Ishikawa (cell line): ENCODE measurements at regions not wholly inside any gene's neighbourhood (a gene's known extent, or its start where the extent isn't known, plus 50 kb on each side); places are given as distances from the start of the nearest gene placed in this dataset.

ENCODE experiments used
- CEBPB ChIP-seq: IDR thresholded peaks from 2 replicates; pipeline ENCODE4 v1.6.1; 2012
- CREB1 ChIP-seq: IDR thresholded peaks from 2 replicates; pipeline ENCODE4 v1.6.1; 2012; ENCODE audit warnings: low read depth
- EGR1 ChIP-seq: IDR thresholded peaks from 2 replicates; pipeline ENCODE4 v1.6.1; 2012
- EP300 ChIP-seq: IDR thresholded peaks from 2 replicates; pipeline ENCODE4 v1.6.1; 2012; ENCODE audit warnings: borderline replicate concordance
- FOXM1 ChIP-seq: IDR thresholded peaks from 2 replicates; pipeline ENCODE4 v1.6.1; 2012; ENCODE audit warnings: low read depth, borderline replicate concordance
- NFIC ChIP-seq: IDR thresholded peaks from 2 replicates; pipeline ENCODE4 v1.6.1; 2012
- RAD21 ChIP-seq: IDR thresholded peaks from 2 replicates; pipeline ENCODE4 v1.6.1; 2012; ENCODE audit warnings: low read depth
- TAF1 ChIP-seq: IDR thresholded peaks from 2 replicates; pipeline ENCODE4 v1.6.1; 2012; ENCODE audit warnings: low read depth, mild to moderate bottlenecking
- TCF12 ChIP-seq: IDR thresholded peaks from 2 replicates; pipeline ENCODE4 v1.6.1; 2012; ENCODE audit warnings: low read depth
- TEAD4 ChIP-seq: IDR thresholded peaks from 2 replicates; pipeline ENCODE4 v1.6.1; 2012
- YY1 ChIP-seq: IDR thresholded peaks from 2 replicates; pipeline ENCODE4 v1.6.1; 2012; ENCODE audit warnings: low read depth
- ZBTB7A ChIP-seq: IDR thresholded peaks from 2 replicates; pipeline ENCODE4 v1.6.1; 2012; ENCODE audit warnings: low read depth
- TF ChIP-seq, protein P1 (sequence below): IDR thresholded peaks from 2 replicates; pipeline ENCODE4 v1.6.1; 2012
- TF ChIP-seq, protein P2 (sequence below): IDR thresholded peaks from 2 replicates; pipeline ENCODE4 v1.6.1; 2012
- TF ChIP-seq, protein P3 (sequence below): IDR thresholded peaks from 2 replicates; pipeline ENCODE4 v1.6.1; 2012; ENCODE audit warnings: low read depth, mild to moderate bottlenecking

DNA sequence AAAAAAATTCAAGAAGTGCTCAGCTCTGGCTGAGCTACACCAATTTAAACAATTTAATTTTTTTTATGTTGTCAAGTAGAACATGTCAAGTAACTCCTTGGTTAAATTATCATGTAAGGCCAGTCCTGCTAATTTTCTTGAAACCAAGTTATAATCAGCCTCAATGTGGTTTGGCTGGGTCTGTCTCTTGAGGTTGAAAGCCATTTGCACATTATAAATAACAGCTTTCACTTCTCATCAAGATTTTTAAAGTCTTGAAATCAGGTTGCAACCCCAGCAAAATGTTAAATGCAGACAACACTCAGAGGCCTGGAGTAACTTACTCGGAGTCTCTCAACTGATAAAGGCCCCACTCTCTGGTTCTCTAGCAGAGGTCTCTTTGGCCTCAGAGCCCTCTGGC, 324.4 kb downstream of the BRD1 start:
- TF ChIP-seq, protein P1, sequence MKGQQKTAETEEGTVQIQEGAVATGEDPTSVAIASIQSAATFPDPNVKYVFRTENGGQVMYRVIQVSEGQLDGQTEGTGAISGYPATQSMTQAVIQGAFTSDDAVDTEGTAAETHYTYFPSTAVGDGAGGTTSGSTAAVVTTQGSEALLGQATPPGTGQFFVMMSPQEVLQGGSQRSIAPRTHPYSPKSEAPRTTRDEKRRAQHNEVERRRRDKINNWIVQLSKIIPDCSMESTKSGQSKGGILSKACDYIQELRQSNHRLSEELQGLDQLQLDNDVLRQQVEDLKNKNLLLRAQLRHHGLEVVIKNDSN: no peak
- TF ChIP-seq TEAD4 (no peak), CEBPB (no peak), FOXM1 (no peak), TCF12 (no peak), EP300 (no peak), RAD21 (no peak), CREB1 (no peak), YY1 (no peak), NFIC (no peak), EGR1 (no peak), TAF1 (no peak), ZBTB7A (no peak)
- TF ChIP-seq, protein P2, sequence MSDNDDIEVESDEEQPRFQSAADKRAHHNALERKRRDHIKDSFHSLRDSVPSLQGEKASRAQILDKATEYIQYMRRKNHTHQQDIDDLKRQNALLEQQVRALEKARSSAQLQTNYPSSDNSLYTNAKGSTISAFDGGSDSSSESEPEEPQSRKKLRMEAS: no peak
- TF ChIP-seq, protein P3, sequence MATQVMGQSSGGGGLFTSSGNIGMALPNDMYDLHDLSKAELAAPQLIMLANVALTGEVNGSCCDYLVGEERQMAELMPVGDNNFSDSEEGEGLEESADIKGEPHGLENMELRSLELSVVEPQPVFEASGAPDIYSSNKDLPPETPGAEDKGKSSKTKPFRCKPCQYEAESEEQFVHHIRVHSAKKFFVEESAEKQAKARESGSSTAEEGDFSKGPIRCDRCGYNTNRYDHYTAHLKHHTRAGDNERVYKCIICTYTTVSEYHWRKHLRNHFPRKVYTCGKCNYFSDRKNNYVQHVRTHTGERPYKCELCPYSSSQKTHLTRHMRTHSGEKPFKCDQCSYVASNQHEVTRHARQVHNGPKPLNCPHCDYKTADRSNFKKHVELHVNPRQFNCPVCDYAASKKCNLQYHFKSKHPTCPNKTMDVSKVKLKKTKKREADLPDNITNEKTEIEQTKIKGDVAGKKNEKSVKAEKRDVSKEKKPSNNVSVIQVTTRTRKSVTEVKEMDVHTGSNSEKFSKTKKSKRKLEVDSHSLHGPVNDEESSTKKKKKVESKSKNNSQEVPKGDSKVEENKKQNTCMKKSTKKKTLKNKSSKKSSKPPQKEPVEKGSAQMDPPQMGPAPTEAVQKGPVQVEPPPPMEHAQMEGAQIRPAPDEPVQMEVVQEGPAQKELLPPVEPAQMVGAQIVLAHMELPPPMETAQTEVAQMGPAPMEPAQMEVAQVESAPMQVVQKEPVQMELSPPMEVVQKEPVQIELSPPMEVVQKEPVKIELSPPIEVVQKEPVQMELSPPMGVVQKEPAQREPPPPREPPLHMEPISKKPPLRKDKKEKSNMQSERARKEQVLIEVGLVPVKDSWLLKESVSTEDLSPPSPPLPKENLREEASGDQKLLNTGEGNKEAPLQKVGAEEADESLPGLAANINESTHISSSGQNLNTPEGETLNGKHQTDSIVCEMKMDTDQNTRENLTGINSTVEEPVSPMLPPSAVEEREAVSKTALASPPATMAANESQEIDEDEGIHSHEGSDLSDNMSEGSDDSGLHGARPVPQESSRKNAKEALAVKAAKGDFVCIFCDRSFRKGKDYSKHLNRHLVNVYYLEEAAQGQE: no peak

DNA sequence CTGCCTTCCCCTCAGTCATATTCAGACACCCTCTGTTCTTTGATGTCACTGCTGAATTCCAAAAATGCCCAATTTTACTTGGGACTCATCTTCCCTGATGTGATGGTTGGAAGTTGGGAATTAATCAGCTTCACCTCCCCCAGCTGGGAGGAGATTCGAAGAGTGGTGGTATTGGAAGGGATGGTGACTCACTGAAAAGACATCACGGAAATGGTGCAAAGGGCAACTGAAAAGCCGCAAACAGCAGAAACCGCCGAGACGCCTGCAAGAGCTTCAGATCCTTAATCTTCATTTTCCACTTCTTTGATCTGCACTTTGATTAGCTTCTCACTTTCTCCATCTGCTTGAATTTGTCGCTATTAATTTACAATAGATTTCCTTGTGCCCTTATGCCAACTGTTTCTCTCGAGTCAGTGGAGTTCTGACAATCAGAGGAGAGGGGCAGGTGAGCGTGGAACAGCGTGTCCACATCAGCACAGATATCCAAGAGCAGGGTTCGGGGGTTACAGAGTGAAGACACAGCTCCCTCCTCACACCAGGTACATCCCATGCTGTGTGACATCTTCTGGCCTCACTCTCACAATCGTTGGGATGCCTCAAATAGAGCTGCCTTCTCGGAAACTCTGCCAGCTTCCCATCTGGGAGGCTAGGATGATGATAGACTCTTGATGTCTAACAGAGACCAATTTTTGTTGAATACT, 325.4 kb downstream of the BRD1 start:
- TF ChIP-seq CEBPB: no peak
- TF ChIP-seq, protein P1: no peak
- TF ChIP-seq TCF12: no peak
- no peak for TF ChIP-seq TAF1
- no peak for TF ChIP-seq TEAD4
- no peak for TF ChIP-seq NFIC
- no peak for TF ChIP-seq YY1
- no peak for TF ChIP-seq EGR1
- TF ChIP-seq, protein P2: no peak
- no peak for TF ChIP-seq ZBTB7A

DNA sequence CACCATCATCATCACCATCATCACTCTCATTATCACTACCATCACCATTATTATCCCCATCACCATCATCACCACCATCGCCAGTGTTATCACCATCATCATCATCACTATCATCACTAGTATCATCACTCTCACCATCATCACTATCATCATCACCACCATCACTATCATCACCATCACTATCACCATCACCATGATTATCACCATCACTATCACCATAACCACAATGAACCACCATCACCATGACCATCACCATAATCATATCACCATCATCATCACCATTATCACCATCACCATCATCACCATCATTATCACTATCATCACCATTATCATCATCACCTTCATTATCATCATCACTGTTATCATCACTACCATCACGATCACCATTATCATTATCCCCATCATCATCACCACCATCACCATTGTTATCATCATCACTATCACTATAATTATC, 326.7 kb downstream of the BRD1 start:
- no peak for TF ChIP-seq NFIC
- TF ChIP-seq, protein P2: no peak
- TF ChIP-seq FOXM1: no peak
- TF ChIP-seq CEBPB: no peak
- no peak for TF ChIP-seq RAD21
- TF ChIP-seq YY1: no peak
- TF ChIP-seq EGR1: no peak
- TF ChIP-seq CREB1: no peak

DNA sequence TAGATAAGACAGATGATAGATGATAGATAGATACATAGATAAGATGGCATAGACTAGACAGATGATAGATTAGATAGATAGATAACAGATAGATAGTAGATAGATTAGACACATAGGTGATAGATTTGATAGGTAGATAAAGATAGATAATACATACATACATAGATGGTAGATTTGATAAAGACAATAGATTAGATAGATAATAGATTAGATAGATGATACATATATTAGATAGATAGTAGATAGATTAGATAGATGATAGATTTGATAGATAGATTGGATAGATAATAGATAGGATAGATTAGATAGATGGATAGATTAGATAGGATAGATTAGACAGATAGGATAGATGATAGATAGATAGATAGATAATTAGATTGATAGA, 327.6 kb downstream of the BRD1 start:
- TF ChIP-seq EP300 (no peak), RAD21 (no peak), CEBPB (no peak), TEAD4 (no peak), EGR1 (no peak), TCF12 (no peak), YY1 (no peak), ZBTB7A (no peak), CREB1 (no peak), NFIC (no peak), TAF1 (no peak), FOXM1 (no peak)
- TF ChIP-seq, protein P2: no peak
- TF ChIP-seq, protein P3: no peak
- TF ChIP-seq, protein P1: no peak

DNA sequence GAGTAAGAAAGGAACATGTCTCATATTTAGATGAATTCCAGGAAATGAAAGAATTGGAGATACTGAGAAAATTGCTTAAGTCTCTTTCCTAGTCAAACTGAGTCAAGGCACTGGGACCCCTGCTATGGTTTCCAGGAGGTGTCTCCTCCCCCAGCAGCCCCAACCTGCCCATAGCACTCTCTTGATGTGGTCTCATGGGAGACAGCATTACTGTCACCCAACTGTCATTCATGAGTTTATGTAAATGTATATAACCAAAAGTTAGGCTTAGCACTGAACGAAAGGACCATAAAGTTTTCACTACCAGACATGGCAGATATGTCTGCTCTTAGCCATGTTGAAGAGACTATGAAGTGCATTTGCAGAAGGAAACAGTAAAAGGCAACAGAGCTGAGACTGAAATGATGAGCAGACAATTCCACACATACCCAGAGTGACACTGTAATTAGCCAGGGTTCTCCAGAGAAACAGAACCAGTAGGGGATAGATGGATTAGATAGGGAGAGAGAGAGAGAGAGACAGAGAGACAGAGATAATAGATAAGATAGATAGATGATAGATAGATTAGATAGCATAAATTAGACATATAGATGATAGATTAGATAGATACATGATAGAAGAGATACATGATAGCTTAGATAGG, 328.1 kb downstream of the BRD1 start:
- TF ChIP-seq TAF1 (no peak), EP300 (no peak), FOXM1 (no peak), ZBTB7A (no peak), TCF12 (no peak), CREB1 (no peak), RAD21 (no peak), TEAD4 (no peak), YY1 (no peak), CEBPB (no peak), NFIC (no peak), EGR1 (no peak)
- TF ChIP-seq, protein P2: no peak
- TF ChIP-seq, protein P1: no peak
- TF ChIP-seq, protein P3: no peak
